ENCODE measurements at regions not wholly inside any gene's neighbourhood (a gene's known extent, or its start where the extent isn't known, plus 50 kb on each side); places are given as distances from the start of the nearest gene placed in this dataset.
"Not testable (repeated sequence)": the region's sequence is repeated elsewhere in the genome, so short reads cannot be mapped to it uniquely, and the experiment has no call there.

- DNase-seq = no peak
Observed at GRCh38 chr19:31825134-31826094, 476.2 kb upstream of the TSHZ3 start.

GRCh38 chr19:31826325-31826724, 477.1 kb upstream of the TSHZ3 start:
- DNase-seq = no peak

- DNase-seq = no peak
Observed at GRCh38 chr19:31831421-31832175, 482.4 kb upstream of the TSHZ3 start.

- DNase-seq = no peak
Observed at GRCh38 chr19:31832176-31832548, 482.9 kb upstream of the TSHZ3 start.

GRCh38 chr19:31834070-31834469, 484.8 kb upstream of the TSHZ3 start:
- DNase-seq = no peak

- DNase-seq = no peak
Observed at GRCh38 chr19:31838163-31838815, 489.1 kb upstream of the TSHZ3 start.

- no peak for DNase-seq
Observed at GRCh38 chr19:31840371-31840770, 491.1 kb upstream of the TSHZ3 start.

- no peak for DNase-seq
Observed at GRCh38 chr19:31841755-31842154, 492.5 kb upstream of the TSHZ3 start.

GRCh38 chr19:31863122-31863521, 482.3 kb upstream of the ZNF507 start:
- DNase-seq = no peak

GRCh38 chr19:31874313-31874712, 471.1 kb upstream of the ZNF507 start:
- DNase-seq = no peak

GRCh38 chr19:31875591-31875990, 469.8 kb upstream of the ZNF507 start:
- DNase-seq = no peak

- DNase-seq = no peak
Observed at GRCh38 chr19:31880283-31880682, 465.1 kb upstream of the ZNF507 start.

- DNase-seq = no peak
Observed at GRCh38 chr19:31881988-31882387, 463.4 kb upstream of the ZNF507 start.

GRCh38 chr19:31882709-31883108, 462.7 kb upstream of the ZNF507 start:
- no peak for DNase-seq

- no peak for DNase-seq
Observed at GRCh38 chr19:31883296-31883990, 462.0 kb upstream of the ZNF507 start.

- no peak for DNase-seq
Observed at GRCh38 chr19:31885280-31885853, 460.0 kb upstream of the ZNF507 start.

GRCh38 chr19:31890230-31890629, 455.2 kb upstream of the ZNF507 start:
- DNase-seq = no peak

GRCh38 chr19:31892060-31892459, 453.4 kb upstream of the ZNF507 start:
- DNase-seq = no peak

GRCh38 chr19:31893491-31893890, 451.9 kb upstream of the ZNF507 start:
- not testable (repeated sequence) for DNase-seq

- DNase-seq = no peak
Observed at GRCh38 chr19:31894451-31894850, 451.0 kb upstream of the ZNF507 start.

- no peak for DNase-seq
Observed at GRCh38 chr19:31897292-31897691, 448.1 kb upstream of the ZNF507 start.

- no peak for DNase-seq
Observed at GRCh38 chr19:31900991-31901390, 444.4 kb upstream of the ZNF507 start.

GRCh38 chr19:31902821-31903220, 442.6 kb upstream of the ZNF507 start:
- DNase-seq = no peak
